ENCODE measurements at regions not wholly inside any gene's neighbourhood (a gene's known extent, or its start where the extent isn't known, plus 50 kb on each side); places are given as distances from the start of the nearest gene placed in this dataset.

- H3K4me3 ChIP-seq (ENCODE audit: low read depth, low read length): no peak overlapping the region
- no peak for TF ChIP-seq CTCF (IDR thresholded peaks at IDR 0.05; ENCODE audit: borderline replicate concordance, insufficient read depth, low read depth, low read length)
Observed at GRCh38 chr13:78780708-78781107, 121.8 kb upstream of the OBI1 start.

GRCh38 chr13:78779608-78780007 lies 120.7 kb upstream of the OBI1 start:
- no peak overlapping the region for H3K4me3 ChIP-seq (ENCODE audit: low read depth, low read length)

GRCh38 chr13:78777976-78778375 lies 119.0 kb upstream of the OBI1 start:
- H3K4me3 ChIP-seq (ENCODE audit: low read depth, low read length): no peak overlapping the region
- TF ChIP-seq CTCF (IDR thresholded peaks at IDR 0.05; ENCODE audit: borderline replicate concordance, insufficient read depth, low read depth, low read length): no peak

More at GRCh38 chr13:78779608-78780007, 120.7 kb upstream of the OBI1 start:
- no peak for TF ChIP-seq CTCF (IDR thresholded peaks at IDR 0.05; ENCODE audit: borderline replicate concordance, insufficient read depth, low read depth, low read length)

- no peak for TF ChIP-seq CTCF (IDR thresholded peaks at IDR 0.05; ENCODE audit: borderline replicate concordance, insufficient read depth, low read depth, low read length)
- no peak overlapping the region for H3K4me3 ChIP-seq (ENCODE audit: low read depth, low read length)
Observed at GRCh38 chr13:78777396-78777795, 118.4 kb upstream of the OBI1 start.

DNA sequence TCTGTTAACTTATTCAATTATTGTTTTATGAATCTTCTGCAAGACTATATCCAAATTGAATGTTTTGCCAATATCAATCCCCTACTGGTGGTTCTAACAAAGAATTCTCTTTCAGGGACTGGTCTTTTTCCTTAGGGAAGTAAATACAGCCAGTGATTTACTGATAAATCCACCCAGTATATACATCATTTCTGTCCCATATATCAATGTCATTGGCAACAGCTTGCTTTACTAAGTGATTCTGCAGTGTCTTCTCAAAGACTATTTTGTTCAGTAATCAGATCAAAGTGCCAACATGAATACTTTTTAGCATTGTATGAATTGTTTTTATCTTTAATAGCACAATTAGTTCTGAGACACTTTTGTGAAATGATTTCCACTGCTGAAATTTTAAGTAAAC lies 114.0 kb upstream of the OBI1 start:
- H3K4me3 ChIP-seq (ENCODE audit: low read depth, low read length): no peak overlapping the region
- TF ChIP-seq CTCF (IDR thresholded peaks at IDR 0.05; ENCODE audit: borderline replicate concordance, insufficient read depth, low read depth, low read length): no peak

DNA sequence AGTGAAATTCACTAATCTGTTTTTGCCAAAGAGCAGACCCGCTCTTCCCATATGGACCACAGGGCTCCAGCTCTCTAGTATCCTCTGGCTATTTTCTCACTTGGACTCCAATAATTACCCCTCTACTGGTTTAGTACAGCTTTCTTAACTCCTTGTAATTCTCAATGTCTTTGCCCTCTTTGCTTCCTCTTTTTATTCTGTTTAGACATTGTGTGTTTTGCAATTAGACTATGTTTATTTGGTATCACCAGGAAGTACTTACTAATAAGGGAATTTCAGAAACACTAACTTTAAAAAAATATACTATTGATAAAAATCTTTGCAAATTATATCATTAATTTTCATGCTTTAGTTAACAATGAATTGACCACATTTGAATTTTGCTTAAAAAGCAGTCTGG lies 111.6 kb upstream of the OBI1 start:
- no peak for TF ChIP-seq CTCF (IDR thresholded peaks at IDR 0.05; ENCODE audit: borderline replicate concordance, insufficient read depth, low read depth, low read length)

DNA sequence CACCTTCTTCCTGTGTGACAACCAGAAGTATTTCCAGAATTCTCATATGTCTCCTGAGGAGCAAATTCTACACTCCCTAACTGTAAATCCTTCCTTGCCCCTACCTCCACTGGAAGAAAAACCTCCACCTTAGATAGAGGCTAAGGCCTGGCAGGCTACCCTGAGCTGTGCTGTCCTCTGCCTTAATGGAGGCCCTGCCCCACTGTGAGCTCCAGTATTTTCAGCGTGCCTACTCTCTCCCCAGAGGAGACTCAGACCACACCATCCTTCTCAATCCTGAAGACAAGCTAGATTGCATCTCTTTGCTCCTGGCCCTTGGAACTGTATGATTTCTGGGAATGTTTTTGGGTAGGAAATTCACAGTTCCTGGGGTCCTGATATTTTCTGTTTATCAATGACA lies 110.0 kb upstream of the OBI1 start:
- H3K4me3 ChIP-seq (ENCODE audit: low read depth, low read length): no peak overlapping the region
- TF ChIP-seq CTCF (IDR thresholded peaks at IDR 0.05; ENCODE audit: borderline replicate concordance, insufficient read depth, low read depth, low read length): no peak

More for the DNA sequence above, 111.6 kb upstream of the OBI1 start:
- no peak overlapping the region for H3K4me3 ChIP-seq (ENCODE audit: low read depth, low read length)

Measured in GM12875 (cell line).